ENCODE measurements at regions not wholly inside any gene's neighbourhood (a gene's known extent, or its start where the extent isn't known, plus 50 kb on each side); places are given as distances from the start of the nearest gene placed in this dataset.
A peak's percentile ranks its signal among the peaks of the same experiment; 100 is the strongest.
"Not testable (repeated sequence)": the region's sequence is repeated elsewhere in the genome, so short reads cannot be mapped to it uniquely, and the experiment has no call there.

GRCh38 chr5:104024538-104024937 lies 461.9 kb upstream of the NUDT12 start:
- no peak for TF ChIP-seq Cebpa-rat (IDR thresholded peaks at IDR 0.05)
- no peaks in the 10 kb centered on the region for H4K20me1 ChIP-seq
- H3K4me3 ChIP-seq: no peak overlapping the region
- no peak overlapping the region for H3K4me2 ChIP-seq
- H3K36me3 ChIP-seq: no peaks in the 10 kb centered on the region
- H3K4me1 ChIP-seq: no peaks in the 10 kb centered on the region
- no peak overlapping the region for H3K9ac ChIP-seq
- no peaks in the 10 kb centered on the region for H3K27me3 ChIP-seq
- H3K27ac ChIP-seq: no peak overlapping the region
- H3K9me3 ChIP-seq (replicated peaks in 1 of 11): no peaks in the 10 kb centered on the region; a peak in 1 of 22 replicates

GRCh38 chr5:104023739-104024138 lies 461.1 kb upstream of the NUDT12 start:
- Histone ChIP-seq H3K4me3 (no peak overlapping the region), H3K9ac (no peak overlapping the region), H3K4me2 (no peak overlapping the region), H3K27ac (no peak overlapping the region), H3K36me3 (no peaks in the 10 kb centered on the region), H3K27me3 (no peaks in the 10 kb centered on the region), H3K9me3 (replicated peaks in 1 of 11) (peaks cover 0 to 7% (median 0%) of the 10 kb centered on the region in 11 experiments; a peak in 3 of 22 replicates), H3K4me1 (no peaks in the 10 kb centered on the region), H4K20me1 (no peaks in the 10 kb centered on the region)
- TF ChIP-seq Cebpa-rat (IDR thresholded peaks at IDR 0.05): no peak

- no peaks in the 10 kb centered on the region for H4K20me1 ChIP-seq
- no peak overlapping the region for H3K4me2 ChIP-seq
- H3K4me1 ChIP-seq: peaks cover 0 to 16% (median 0%) of the 10 kb centered on the region in 10 experiments; a peak in 2 of 20 replicates
- H3K4me3 ChIP-seq: no peak overlapping the region
- no peak overlapping the region for H3K27ac ChIP-seq
- H3K9ac ChIP-seq: no peak overlapping the region
- H3K27me3 ChIP-seq: no peaks in the 10 kb centered on the region
- peaks cover 0 to 14% (median 0%) of the 10 kb centered on the region in 11 experiments; a peak in 3 of 22 replicates for H3K9me3 ChIP-seq (replicated peaks in 1 of 11)
- no peaks in the 10 kb centered on the region for H3K36me3 ChIP-seq
- no peak for TF ChIP-seq Cebpa-rat (IDR thresholded peaks at IDR 0.05)
Measured at GRCh38 chr5:104019956-104020355, 457.4 kb upstream of the NUDT12 start.

GRCh38 chr5:104018299-104018698 lies 455.7 kb upstream of the NUDT12 start:
- TF ChIP-seq Cebpa-rat (IDR thresholded peaks at IDR 0.05): no peak
- Histone ChIP-seq H3K4me1 (peaks cover 0 to 16% (median 0%) of the 10 kb centered on the region in 10 experiments; a peak in 2 of 20 replicates), H3K9ac (no peak overlapping the region)

GRCh38 chr5:104016646-104017045 lies 454.1 kb upstream of the NUDT12 start:
- no peak for TF ChIP-seq Cebpa-rat (IDR thresholded peaks at IDR 0.05)
- Histone ChIP-seq H3K4me1 (peaks cover 0 to 16% (median 0%) of the 10 kb centered on the region in 10 experiments; a peak in 2 of 20 replicates), H3K27ac (peak overlapping the region in 1 of 11 experiments; percentile 4; a peak in 2 of 22 replicates)

More at GRCh38 chr5:104018299-104018698, 455.7 kb upstream of the NUDT12 start:
- Histone ChIP-seq H4K20me1 (no peaks in the 10 kb centered on the region), H3K4me3 (no peak overlapping the region), H3K4me2 (no peak overlapping the region), H3K27ac (no peak overlapping the region), H3K36me3 (no peaks in the 10 kb centered on the region), H3K9me3 (replicated peaks in 1 of 11) (peaks cover 0 to 16% (median 0%) of the 10 kb centered on the region in 11 experiments; a peak in 4 of 22 replicates), H3K27me3 (no peaks in the 10 kb centered on the region)

GRCh38 chr5:104015765-104016164 lies 453.2 kb upstream of the NUDT12 start:
- no peaks in the 10 kb centered on the region for H4K20me1 ChIP-seq
- no peak overlapping the region for H3K4me3 ChIP-seq
- H3K27ac ChIP-seq: peak overlapping the region in 2 of 11 experiments; percentile 2 to 5; a peak in 2 of 22 replicates
- peak overlapping the region in 1 of 11 experiments; percentile 31; a peak in 2 of 22 replicates for H3K4me2 ChIP-seq
- H3K9me3 ChIP-seq (replicated peaks in 1 of 11): peaks cover 0 to 20% (median 0%) of the 10 kb centered on the region in 11 experiments; a peak in 4 of 22 replicates
- no peaks in the 10 kb centered on the region for H3K27me3 ChIP-seq
- H3K9ac ChIP-seq: no peak overlapping the region
- H3K36me3 ChIP-seq: no peaks in the 10 kb centered on the region
- peaks cover 0 to 16% (median 0%) of the 10 kb centered on the region in 10 experiments; a peak in 2 of 20 replicates for H3K4me1 ChIP-seq
- TF ChIP-seq Cebpa-rat (IDR thresholded peaks at IDR 0.05): no peak

More at GRCh38 chr5:104016646-104017045, 454.1 kb upstream of the NUDT12 start:
- H3K9ac ChIP-seq: no peak overlapping the region
- no peaks in the 10 kb centered on the region for H3K36me3 ChIP-seq
- H3K4me3 ChIP-seq: no peak overlapping the region
- H3K9me3 ChIP-seq (replicated peaks in 1 of 11): peaks cover 0 to 20% (median 0%) of the 10 kb centered on the region in 11 experiments; a peak in 4 of 22 replicates
- H3K27me3 ChIP-seq: no peaks in the 10 kb centered on the region
- no peaks in the 10 kb centered on the region for H4K20me1 ChIP-seq
- peak overlapping the region in 1 of 11 experiments; percentile 31; a peak in 1 of 22 replicates for H3K4me2 ChIP-seq

GRCh38 chr5:104002783-104003182 lies 440.2 kb upstream of the NUDT12 start:
- H3K36me3 ChIP-seq; H4K20me1 ChIP-seq; H3K9ac ChIP-seq; H3K27me3 ChIP-seq; H3K9me3 ChIP-seq (replicated peaks in 1 of 11); H3K4me3 ChIP-seq; H3K4me2 ChIP-seq; H3K27ac ChIP-seq: not testable (repeated sequence)
- peaks cover 0 to 11% (median 0%) of the 10 kb centered on the region in 10 experiments; a peak in 4 of 20 replicates for H3K4me1 ChIP-seq

GRCh38 chr5:104001136-104001535 lies 438.5 kb upstream of the NUDT12 start:
- Histone ChIP-seq H3K4me3 (no peak overlapping the region), H3K27ac (no peak overlapping the region), H3K36me3 (no peaks in the 10 kb centered on the region), H3K9ac (no peak overlapping the region), H3K27me3 (no peaks in the 10 kb centered on the region), H3K4me2 (no peak overlapping the region), H3K4me1 (no peaks in the 10 kb centered on the region), H4K20me1 (no peaks in the 10 kb centered on the region), H3K9me3 (replicated peaks in 1 of 11) (no peaks in the 10 kb centered on the region)
- no peak for TF ChIP-seq Cebpa-rat (IDR thresholded peaks at IDR 0.05)

GRCh38 chr5:103993031-103993430 lies 430.4 kb upstream of the NUDT12 start:
- no peak overlapping the region for H3K4me3 ChIP-seq
- H3K36me3 ChIP-seq: no peaks in the 10 kb centered on the region
- no peak for TF ChIP-seq Cebpa-rat (IDR thresholded peaks at IDR 0.05)
- no peak overlapping the region for H3K4me2 ChIP-seq
- H3K9ac ChIP-seq: no peak overlapping the region
- no peaks in the 10 kb centered on the region for H3K27me3 ChIP-seq
- no peaks in the 10 kb centered on the region for H4K20me1 ChIP-seq
- H3K4me1 ChIP-seq: no peaks in the 10 kb centered on the region
- no peak overlapping the region for H3K27ac ChIP-seq
- no peaks in the 10 kb centered on the region for H3K9me3 ChIP-seq (replicated peaks in 1 of 11)

- no peaks in the 10 kb centered on the region for H3K9me3 ChIP-seq (replicated peaks in 1 of 11)
Measured at GRCh38 chr5:103990064-103990463, 427.5 kb upstream of the NUDT12 start.

More at GRCh38 chr5:103990064-103990463, 427.5 kb upstream of the NUDT12 start:
- H3K4me3 ChIP-seq: no peak overlapping the region
- no peak overlapping the region for H3K9ac ChIP-seq
- no peaks in the 10 kb centered on the region for H3K27me3 ChIP-seq
- H3K36me3 ChIP-seq: no peaks in the 10 kb centered on the region
- no peak overlapping the region for H3K27ac ChIP-seq
- no peak for TF ChIP-seq Cebpa-rat (IDR thresholded peaks at IDR 0.05)
- H3K4me2 ChIP-seq: no peak overlapping the region
- H3K4me1 ChIP-seq: no peaks in the 10 kb centered on the region
- H4K20me1 ChIP-seq: no peaks in the 10 kb centered on the region
